MCF 10A (cell line): ENCODE measurements at regions not wholly inside any gene's neighbourhood (a gene's known extent, or its start where the extent isn't known, plus 50 kb on each side); places are given as distances from the start of the nearest gene placed in this dataset.

ENCODE experiments used
- BruUV-seq: library from RNA; stranded (reverse); fragments of 400-500 nt; replicated peaks from 2 replicates; lab custom pipeline; 2021; lab: Mats Ljungman, UMichigan
- CTCF ChIA-PET: fragments of 300-600 bp; sonication (Branson Sonifier 250); formaldehyde crosslinking; extraction: SDS; loops from one replicate; lab custom pipeline; 2021; ENCODE audit warnings: antibody characterized with exemption, inconsistent platforms; lab: Yijun Ruan, JAX
- POLR2A ChIA-PET: fragments of 300-600, 350-650 bp; sonication (Branson Sonifier 250); formaldehyde crosslinking; extraction: SDS; loops from one replicate; lab custom pipeline; 2020; ENCODE audit warnings: antibody characterized with exemption, inconsistent platforms; lab: Yijun Ruan, JAX
- DNase-seq: peaks from one replicate; pipeline ENCODE4 v3.0.0-alpha.2; 2018; ENCODE audit not compliant: unreplicated experiment
- H3K27ac Mint-ChIP-seq: one replicate; pipeline ENCODE4 v1.8.0; 2022; ENCODE audit warnings: mild to moderate bottlenecking, low read depth, mixed read lengths; ENCODE audit not compliant: unreplicated experiment
- H3K27me3 Mint-ChIP-seq: one replicate; pipeline ENCODE4 v1.8.0; 2022; ENCODE audit warnings: mixed read lengths; ENCODE audit not compliant: insufficient read depth, unreplicated experiment
- H3K36me3 Mint-ChIP-seq: one replicate; pipeline ENCODE4 v1.8.0; 2022; ENCODE audit warnings: mild to moderate bottlenecking, moderate library complexity, mixed read lengths; ENCODE audit not compliant: insufficient read depth, unreplicated experiment
- H3K4me1 Mint-ChIP-seq: one replicate; pipeline ENCODE4 v1.8.0; 2022; ENCODE audit warnings: mixed read lengths; ENCODE audit not compliant: insufficient read depth, unreplicated experiment
- H3K4me3 Mint-ChIP-seq: one replicate; pipeline ENCODE4 v1.8.0; 2022; ENCODE audit warnings: mild to moderate bottlenecking, moderate library complexity, mixed read lengths; ENCODE audit not compliant: unreplicated experiment
- H3K9me3 Mint-ChIP-seq: one replicate; pipeline ENCODE4 v1.8.0; 2022; ENCODE audit warnings: mixed read lengths; ENCODE audit not compliant: unreplicated experiment
- intact Hi-C: fragments of 100-400 bp; cut with micrococcal nuclease; formaldehyde crosslinking; loops from 2 replicates; pipeline ENCODE4 v1.14.1; 2022
- TF ChIP-seq, protein P1 (sequence below): fragments of 200-600 bp; IDR thresholded peaks from one replicate; pipeline ENCODE4 v1.8.0; 2022; ENCODE audit warnings: antibody characterized with exemption, mild to moderate bottlenecking; ENCODE audit not compliant: unreplicated experiment

DNA sequence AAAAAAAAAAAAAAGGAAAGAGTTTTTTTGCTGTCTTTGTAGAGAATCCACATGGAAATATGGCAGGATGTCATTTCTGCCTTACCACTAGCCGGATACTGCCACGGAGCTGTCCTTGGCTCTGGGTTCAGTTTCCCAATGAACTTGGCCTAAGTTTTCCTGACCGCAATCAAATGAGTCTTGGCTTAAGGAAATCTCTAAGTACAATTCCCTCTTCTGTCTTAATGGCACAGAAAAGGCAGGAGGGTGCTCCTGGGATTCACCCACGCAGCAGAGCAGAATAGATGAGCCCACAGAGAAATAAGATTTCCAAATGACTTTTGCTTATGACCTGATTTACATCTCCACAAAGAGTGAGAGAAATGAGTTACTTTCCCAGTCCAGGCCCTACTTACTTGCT lies 284.0 kb upstream of the VLDLR start:
- Mint-ChIP-seq H3K4me1 (no peaks in the 10 kb centered on the region), H3K9me3 (no peaks in the 10 kb centered on the region), H3K27me3 (no peaks in the 10 kb centered on the region), H3K27ac (no peak overlapping the region), H3K4me3 (no peak overlapping the region), H3K36me3 (no peaks in the 10 kb centered on the region)
- CTCF ChIA-PET = interaction anchor here (1.0 kb wide), 1 partner anchor 206 kb away, joined by 5 read pairs; no protein-coding TSS in a partner anchor
- BruUV-seq = no TSS peak
- POLR2A ChIA-PET = interaction anchor here (1.0 kb wide), 1 partner anchor 52 kb away, joined by 3 read pairs; no protein-coding TSS in a partner anchor
- no peak for DNase-seq
- intact Hi-C loops = no loop called here
- TF ChIP-seq, protein P1, sequence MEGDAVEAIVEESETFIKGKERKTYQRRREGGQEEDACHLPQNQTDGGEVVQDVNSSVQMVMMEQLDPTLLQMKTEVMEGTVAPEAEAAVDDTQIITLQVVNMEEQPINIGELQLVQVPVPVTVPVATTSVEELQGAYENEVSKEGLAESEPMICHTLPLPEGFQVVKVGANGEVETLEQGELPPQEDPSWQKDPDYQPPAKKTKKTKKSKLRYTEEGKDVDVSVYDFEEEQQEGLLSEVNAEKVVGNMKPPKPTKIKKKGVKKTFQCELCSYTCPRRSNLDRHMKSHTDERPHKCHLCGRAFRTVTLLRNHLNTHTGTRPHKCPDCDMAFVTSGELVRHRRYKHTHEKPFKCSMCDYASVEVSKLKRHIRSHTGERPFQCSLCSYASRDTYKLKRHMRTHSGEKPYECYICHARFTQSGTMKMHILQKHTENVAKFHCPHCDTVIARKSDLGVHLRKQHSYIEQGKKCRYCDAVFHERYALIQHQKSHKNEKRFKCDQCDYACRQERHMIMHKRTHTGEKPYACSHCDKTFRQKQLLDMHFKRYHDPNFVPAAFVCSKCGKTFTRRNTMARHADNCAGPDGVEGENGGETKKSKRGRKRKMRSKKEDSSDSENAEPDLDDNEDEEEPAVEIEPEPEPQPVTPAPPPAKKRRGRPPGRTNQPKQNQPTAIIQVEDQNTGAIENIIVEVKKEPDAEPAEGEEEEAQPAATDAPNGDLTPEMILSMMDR = no peak

DNA sequence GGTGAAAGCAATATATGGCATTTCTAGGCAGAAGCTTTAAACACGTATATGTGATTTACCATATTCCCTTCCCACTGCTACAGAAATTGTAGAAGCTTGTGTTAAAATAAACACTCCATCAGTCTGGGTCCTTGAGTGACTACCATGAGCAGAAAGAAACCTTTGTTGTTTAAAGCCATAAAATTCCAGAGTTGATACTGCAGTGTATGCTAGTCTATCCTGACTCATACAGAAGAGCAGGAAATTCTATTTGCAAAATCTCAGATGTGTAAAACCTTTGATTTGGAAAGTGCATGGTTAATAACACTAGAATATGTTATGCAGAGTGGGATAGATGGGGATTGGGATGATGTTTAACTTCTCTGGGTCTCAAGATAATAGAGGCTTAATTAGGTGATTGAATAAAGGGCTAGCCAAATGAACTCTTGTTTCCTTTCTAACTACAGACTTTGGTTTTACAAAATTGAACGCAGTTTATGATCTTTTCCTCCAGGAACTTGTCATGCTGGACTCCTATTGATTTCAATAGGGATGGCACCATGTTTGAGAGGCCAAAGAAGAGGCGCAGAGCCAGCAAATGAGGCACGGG lies 282.7 kb upstream of the VLDLR start:
- intact Hi-C loops = no loop called here
- no peaks in the 10 kb centered on the region for H3K36me3 Mint-ChIP-seq
- H3K27me3 Mint-ChIP-seq = no peaks in the 10 kb centered on the region
- no peak for DNase-seq
- H3K4me1 Mint-ChIP-seq = no peaks in the 10 kb centered on the region
- no peaks in the 10 kb centered on the region for H3K9me3 Mint-ChIP-seq
- no peak overlapping the region for H3K27ac Mint-ChIP-seq
- POLR2A ChIA-PET = interaction anchor here (1.1 kb wide), 1 partner anchor 10 kb away, joined by 5 read pairs; no protein-coding TSS in a partner anchor
- CTCF ChIA-PET = no interaction called here
- no peak overlapping the region for H3K4me3 Mint-ChIP-seq
- TF ChIP-seq, protein P1 = no peak
- BruUV-seq = no TSS peak

DNA sequence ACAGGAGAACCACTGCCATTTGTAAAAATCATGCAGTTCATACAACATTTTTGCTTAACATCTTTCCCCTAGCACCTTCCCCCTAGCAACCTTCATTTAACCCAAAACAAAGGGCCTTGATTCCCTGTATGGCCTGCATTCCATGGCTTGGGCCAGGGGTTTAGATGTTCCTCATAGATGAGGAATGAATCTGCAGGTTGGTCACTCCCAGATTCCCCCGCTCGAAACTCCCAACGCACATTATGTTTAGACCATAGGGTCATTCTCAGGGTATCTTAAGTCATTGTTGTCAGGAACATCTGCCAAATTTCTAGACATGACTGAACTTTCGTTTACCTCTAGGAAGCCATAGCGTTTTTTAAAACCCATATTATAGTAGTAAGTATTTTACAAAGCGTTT lies 282.2 kb upstream of the VLDLR start:
- DNase-seq = no peak
- no TSS peak for BruUV-seq
- Mint-ChIP-seq H3K27me3 (no peaks in the 10 kb centered on the region), H3K36me3 (no peaks in the 10 kb centered on the region), H3K9me3 (no peaks in the 10 kb centered on the region), H3K4me3 (no peak overlapping the region), H3K27ac (no peak overlapping the region), H3K4me1 (no peaks in the 10 kb centered on the region)
- TF ChIP-seq, protein P1 = no peak
- CTCF ChIA-PET = no interaction called here
- intact Hi-C loops = no loop called here
- POLR2A ChIA-PET = no interaction called here

- TF ChIP-seq, protein P1 = no peak
- CTCF ChIA-PET = no interaction called here
- POLR2A ChIA-PET = interaction anchor here (0.7 kb wide), 1 partner anchor 139 kb away, joined by 3 read pairs; no protein-coding TSS in a partner anchor
- Mint-ChIP-seq H3K9me3 (no peaks in the 10 kb centered on the region), H3K27ac (no peak overlapping the region), H3K4me3 (no peak overlapping the region), H3K4me1 (no peaks in the 10 kb centered on the region), H3K36me3 (no peaks in the 10 kb centered on the region), H3K27me3 (no peaks in the 10 kb centered on the region)
- DNase-seq = peak; percentile 25
- no TSS peak for BruUV-seq
- intact Hi-C loops = no loop called here
Observed at GRCh38 chr9:2340046-2340760, 281.4 kb upstream of the VLDLR start.
